HCT116 (cell line): ENCODE measurements at regions not wholly inside any gene's neighbourhood (a gene's known extent, or its start where the extent isn't known, plus 50 kb on each side); places are given as distances from the start of the nearest gene placed in this dataset.

Source experiments
- CTCF ChIP-seq, 3 experiments: fragments of 200-600 bp in 1 of 3; sonication (generic) in 1 of 3; IDR thresholded peaks in 2 of 3; conservative IDR thresholded peaks in 1 of 3; 2 replicates each; pipeline ENCODE4 v1.5.1; 2012 to 2017; ENCODE audit warnings: low read depth in 2 of 3, low read length in 2 of 3, antibody characterized with exemption in 1 of 3, borderline replicate concordance in 1 of 3, control low read depth in 1 of 3, mild to moderate bottlenecking in 1 of 3, mixed read lengths in 1 of 3, mixed run types in 1 of 3, moderate library complexity in 1 of 3; ENCODE audit not compliant: insufficient read depth in 1 of 3
- MAX ChIP-seq: IDR thresholded peaks from 2 replicates; pipeline ENCODE4 v1.6.1; 2012
- RAD21 ChIP-seq: IDR thresholded peaks from 2 replicates; pipeline ENCODE4 v1.6.1; 2012; ENCODE audit warnings: low read depth, mild to moderate bottlenecking
- SP1 ChIP-seq: IDR thresholded peaks from 2 replicates; pipeline ENCODE4 v1.6.1; 2012; ENCODE audit warnings: low read depth

GRCh38 chr1:66436378-66437135 lies 97.4 kb upstream of the SGIP1 start:
- TF ChIP-seq RAD21 (peak; percentile 72), SP1 (peak; percentile 52), MAX (peak; percentile 60), CTCF (IDR thresholded peaks at IDR 0.05 in 2 of 3, conservative IDR thresholded peaks at IDR 0.05 in 1 of 3; ENCODE audit: borderline replicate concordance in 1 of 3, insufficient read depth in 1 of 3, low read depth in 2 of 3, low read length in 2 of 3) (peak; percentile 51 to 68 (median 63); a peak in 5 of 6 replicates)
